GM06990 (cell line): ENCODE measurements at regions not wholly inside any gene's neighbourhood (a gene's known extent, or its start where the extent isn't known, plus 50 kb on each side); places are given as distances from the start of the nearest gene placed in this dataset.

Source experiments
- DNase-seq: peaks from one replicate; pipeline ENCODE4 v3.0.0-alpha.2; 2011; ENCODE audit not compliant: insufficient read length; ENCODE audit errors: extremely low read depth
- H3K27me3 ChIP-seq: replicated peaks from 2 replicates; pipeline ENCODE4 v1.6.0; 2011; ENCODE audit warnings: low read length; ENCODE audit not compliant: control insufficient read depth, insufficient read depth
- H3K36me3 ChIP-seq: 2 replicates; pipeline ENCODE4 v1.5.1; 2011; ENCODE audit warnings: low read length; ENCODE audit not compliant: control insufficient read depth, insufficient read depth
- H3K4me3 ChIP-seq: replicated peaks from 2 replicates; pipeline ENCODE4 v1.5.1; 2011; ENCODE audit warnings: low read depth, mild to moderate bottlenecking, control low read depth, low read length
- TF ChIP-seq, protein P1 (sequence below): IDR thresholded peaks from 2 replicates; pipeline ENCODE4 v1.5.1; 2011; ENCODE audit warnings: low read length, control low read depth, mild to moderate bottlenecking, inconsistent platforms; ENCODE audit not compliant: insufficient read depth, poor library complexity, severe bottlenecking

GRCh38 chr15:98445315-98445714 lies 203.0 kb upstream of the IGF1R start:
- TF ChIP-seq, protein P1, sequence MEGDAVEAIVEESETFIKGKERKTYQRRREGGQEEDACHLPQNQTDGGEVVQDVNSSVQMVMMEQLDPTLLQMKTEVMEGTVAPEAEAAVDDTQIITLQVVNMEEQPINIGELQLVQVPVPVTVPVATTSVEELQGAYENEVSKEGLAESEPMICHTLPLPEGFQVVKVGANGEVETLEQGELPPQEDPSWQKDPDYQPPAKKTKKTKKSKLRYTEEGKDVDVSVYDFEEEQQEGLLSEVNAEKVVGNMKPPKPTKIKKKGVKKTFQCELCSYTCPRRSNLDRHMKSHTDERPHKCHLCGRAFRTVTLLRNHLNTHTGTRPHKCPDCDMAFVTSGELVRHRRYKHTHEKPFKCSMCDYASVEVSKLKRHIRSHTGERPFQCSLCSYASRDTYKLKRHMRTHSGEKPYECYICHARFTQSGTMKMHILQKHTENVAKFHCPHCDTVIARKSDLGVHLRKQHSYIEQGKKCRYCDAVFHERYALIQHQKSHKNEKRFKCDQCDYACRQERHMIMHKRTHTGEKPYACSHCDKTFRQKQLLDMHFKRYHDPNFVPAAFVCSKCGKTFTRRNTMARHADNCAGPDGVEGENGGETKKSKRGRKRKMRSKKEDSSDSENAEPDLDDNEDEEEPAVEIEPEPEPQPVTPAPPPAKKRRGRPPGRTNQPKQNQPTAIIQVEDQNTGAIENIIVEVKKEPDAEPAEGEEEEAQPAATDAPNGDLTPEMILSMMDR, result no peak
- Histone ChIP-seq H3K4me3 (no peak overlapping the region), H3K27me3 (no peaks in the 10 kb centered on the region), H3K36me3 (no peaks in the 10 kb centered on the region)
- no peak for DNase-seq

DNA sequence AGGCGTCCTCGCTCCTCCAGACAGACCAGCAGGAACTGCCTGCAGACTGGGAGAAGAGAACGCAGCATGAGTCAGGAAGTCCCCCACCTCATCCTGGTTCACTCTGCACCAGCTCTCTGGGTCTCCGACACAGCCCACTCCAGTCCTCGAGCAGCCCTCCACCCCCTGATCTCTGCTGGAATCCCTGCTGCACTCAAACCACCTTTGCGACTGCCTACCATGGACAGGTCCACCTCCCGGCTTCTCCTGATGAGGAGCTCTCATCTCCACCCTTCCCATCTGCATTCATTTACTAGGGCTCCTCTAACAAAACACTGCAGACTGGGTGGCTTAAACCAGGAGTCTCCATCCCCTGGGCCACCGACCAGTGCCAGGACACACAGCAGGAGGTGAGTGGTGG lies 202.3 kb upstream of the IGF1R start:
- DNase-seq, result no peak
- TF ChIP-seq, protein P1, result no peak
- no peaks in the 10 kb centered on the region for H3K27me3 ChIP-seq
- H3K36me3 ChIP-seq, result no peaks in the 10 kb centered on the region
- H3K4me3 ChIP-seq, result no peak overlapping the region

DNA sequence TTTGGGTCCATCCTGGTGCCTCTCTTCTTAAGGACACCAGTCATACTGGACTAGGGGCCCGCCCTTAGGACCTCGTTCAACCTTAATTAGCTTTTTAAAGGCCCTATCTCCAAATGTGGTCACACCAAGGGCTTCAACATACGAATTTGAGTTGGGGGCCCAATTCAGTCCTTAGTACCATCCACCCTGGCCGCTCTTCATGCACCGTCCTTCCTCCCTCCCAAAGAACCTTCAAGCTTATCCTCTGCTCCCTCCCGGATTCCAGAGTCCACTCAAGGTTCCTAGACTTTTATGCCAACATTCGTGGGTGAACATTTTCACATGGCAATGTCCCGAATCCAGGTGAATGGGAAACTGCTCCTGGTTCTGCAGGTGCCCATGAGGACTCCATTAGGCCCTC lies 201.3 kb upstream of the IGF1R start:
- TF ChIP-seq, protein P1, result no peak
- Histone ChIP-seq H3K36me3 (no peaks in the 10 kb centered on the region), H3K4me3 (no peak overlapping the region), H3K27me3 (no peaks in the 10 kb centered on the region)
- DNase-seq, result no peak

- TF ChIP-seq, protein P1, result no peak
- H3K36me3 ChIP-seq, result no peaks in the 10 kb centered on the region
- no peak for DNase-seq
- H3K4me3 ChIP-seq, result no peak overlapping the region
- H3K27me3 ChIP-seq, result no peaks in the 10 kb centered on the region
Measured at GRCh38 chr15:98451236-98451635, 197.1 kb upstream of the IGF1R start.

DNA sequence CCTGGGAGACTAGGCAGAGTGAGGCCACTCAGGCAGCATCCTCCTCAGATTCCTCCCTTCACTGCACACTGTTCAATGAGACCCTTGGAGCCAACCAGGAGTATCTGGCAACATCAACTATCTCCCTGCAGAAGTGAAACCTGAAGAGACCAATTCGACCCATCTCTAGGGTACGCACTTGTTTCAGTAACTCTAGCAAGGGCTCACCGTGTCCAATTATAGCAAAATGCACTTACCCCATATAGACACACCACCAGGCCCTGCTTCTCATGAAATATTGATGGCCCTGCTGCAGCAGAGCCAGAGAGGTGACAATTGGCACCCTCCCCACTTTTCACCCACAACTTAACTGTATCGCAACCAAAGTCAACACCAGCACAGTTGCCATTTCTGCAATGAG lies 196.1 kb upstream of the IGF1R start:
- TF ChIP-seq, protein P1, result no peak
- no peak for DNase-seq

GRCh38 chr15:98455904-98456303 lies 192.4 kb upstream of the IGF1R start:
- no peak for DNase-seq
- TF ChIP-seq, protein P1, result no peak
- H3K36me3 ChIP-seq, result no peaks in the 10 kb centered on the region
- H3K4me3 ChIP-seq, result no peak overlapping the region
- H3K27me3 ChIP-seq, result no peaks in the 10 kb centered on the region

More for the DNA sequence above, 196.1 kb upstream of the IGF1R start:
- Histone ChIP-seq H3K27me3 (no peaks in the 10 kb centered on the region), H3K36me3 (no peaks in the 10 kb centered on the region), H3K4me3 (no peak overlapping the region)
